OCI-LY1 (cell line): ENCODE measurements at regions not wholly inside any gene's neighbourhood (a gene's known extent, or its start where the extent isn't known, plus 50 kb on each side); places are given as distances from the start of the nearest gene placed in this dataset.

ENCODE experiments used
- H2AFZ ChIP-seq: fragments of 200-600 bp; sonication (generic), shearing (Covaris generic); 2 replicates; pipeline ENCODE4 v1.6.0; 2014; ENCODE audit warnings: antibody characterized with exemption, mild to moderate bottlenecking, low read length
- H3F3A ChIP-seq: fragments of 200-600 bp; sonication (generic), shearing (Covaris generic); 2 replicates; pipeline ENCODE4 v1.6.0; 2014; ENCODE audit warnings: mild to moderate bottlenecking, antibody characterized with exemption, low read length, moderate library complexity; ENCODE audit not compliant: insufficient read depth
- H3K27ac ChIP-seq: fragments of 200-600 bp; sonication (generic); 2 replicates; pipeline ENCODE4 v1.5.1; 2014; ENCODE audit warnings: low read length, mixed run types, mild to moderate bottlenecking, low read depth; ENCODE audit not compliant: poor library complexity, severe bottlenecking
- H3K27me3 ChIP-seq: fragments of 200-600 bp; sonication (generic); 2 replicates; pipeline ENCODE4 v1.6.0; 2014; ENCODE audit warnings: antibody characterized with exemption, mild to moderate bottlenecking, low read length, moderate library complexity; ENCODE audit not compliant: insufficient read depth
- H3K36me3 ChIP-seq: fragments of 200-600 bp; sonication (generic); 2 replicates; pipeline ENCODE4 v1.6.1; 2014; ENCODE audit warnings: mild to moderate bottlenecking, antibody characterized with exemption, low read length, moderate library complexity, mixed read lengths; ENCODE audit not compliant: insufficient read depth
- H3K4me1 ChIP-seq: fragments of 200-600 bp; sonication (generic); 2 replicates; pipeline ENCODE4 v1.5.1; 2014; ENCODE audit warnings: mild to moderate bottlenecking, low read length, moderate library complexity; ENCODE audit not compliant: insufficient read depth, severe bottlenecking
- H3K4me2 ChIP-seq: fragments of 200-600 bp; sonication (generic), shearing (Covaris generic); 2 replicates; pipeline ENCODE4 v1.6.1; 2014; ENCODE audit warnings: low read length
- H3K4me3 ChIP-seq: fragments of 200-600 bp; sonication (generic); 2 replicates; pipeline ENCODE4 v1.5.1; 2014; ENCODE audit warnings: low read length, low read depth, mild to moderate bottlenecking, mixed read lengths; ENCODE audit not compliant: poor library complexity, severe bottlenecking
- H3K79me2 ChIP-seq: fragments of 200-600 bp; shearing (Covaris generic); 2 replicates; pipeline ENCODE4 v1.6.1; 2016; ENCODE audit warnings: mixed run types, low read length, mixed read lengths; ENCODE audit not compliant: insufficient read depth
- H3K9ac ChIP-seq: fragments of 200-600 bp; sonication (generic), shearing (Covaris generic); 2 replicates; pipeline ENCODE4 v1.6.1; 2014; ENCODE audit warnings: mild to moderate bottlenecking, low read length, mixed read lengths
- H3K9me2 ChIP-seq: fragments of 200-600 bp; sonication (generic), shearing (Covaris generic); 2 replicates; pipeline ENCODE4 v1.6.1; 2014; ENCODE audit warnings: low read depth, mild to moderate bottlenecking, low read length, mixed read lengths
- H3K9me3 ChIP-seq: fragments of 200-600 bp; shearing (Covaris generic); 2 replicates; pipeline ENCODE4 v1.6.1; 2014; ENCODE audit warnings: low read length, mixed read lengths
- H4K20me1 ChIP-seq: fragments of 200-600 bp; sonication (generic), shearing (Covaris generic); 2 replicates; pipeline ENCODE4 v1.6.0; 2016; ENCODE audit warnings: mild to moderate bottlenecking, low read length; ENCODE audit not compliant: insufficient read depth
- CTCF ChIP-seq: fragments of 200-600 bp; sonication (generic), shearing (Covaris generic); IDR thresholded peaks from 2 replicates; pipeline ENCODE4 v1.5.1; 2017; ENCODE audit warnings: mild to moderate bottlenecking, antibody characterized with exemption, low read length, moderate library complexity, mixed read lengths
- EZH2 ChIP-seq: fragments of 200-600 bp; sonication (generic), shearing (Covaris generic); IDR thresholded peaks from 2 replicates; pipeline ENCODE4 v1.8.0; 2017; ENCODE audit warnings: borderline replicate concordance, mixed run types, mild to moderate bottlenecking, antibody characterized with exemption, low read length, moderate library complexity, mixed read lengths

GRCh38 chr19:31002518-31003244 is 346.6 kb downstream of the TSHZ3 start:
- no peaks in the 10 kb centered on the region for H3K79me2 ChIP-seq
- H3K9ac ChIP-seq: no peak overlapping the region
- H3K27ac ChIP-seq: no peak overlapping the region
- H3K27me3 ChIP-seq: no peaks in the 10 kb centered on the region
- TF ChIP-seq CTCF: no peak
- TF ChIP-seq EZH2: no peak
- no peak overlapping the region for H2AFZ ChIP-seq
- H3K4me3 ChIP-seq: no peak overlapping the region
- H4K20me1 ChIP-seq: no peaks in the 10 kb centered on the region
- no peaks in the 10 kb centered on the region for H3K9me3 ChIP-seq
- H3K36me3 ChIP-seq: no peaks in the 10 kb centered on the region
- H3K9me2 ChIP-seq: no peaks in the 10 kb centered on the region
- H3F3A ChIP-seq: no peaks in the 10 kb centered on the region
- no peak overlapping the region for H3K4me2 ChIP-seq
- no peaks in the 10 kb centered on the region for H3K4me1 ChIP-seq

GRCh38 chr19:31001991-31002390 is 347.2 kb downstream of the TSHZ3 start:
- Histone ChIP-seq H3K36me3 (no peaks in the 10 kb centered on the region), H3K9me3 (no peaks in the 10 kb centered on the region), H4K20me1 (no peaks in the 10 kb centered on the region), H3K79me2 (no peaks in the 10 kb centered on the region), H3K27me3 (no peaks in the 10 kb centered on the region), H2AFZ (no peak overlapping the region), H3K4me1 (no peaks in the 10 kb centered on the region), H3K4me3 (no peak overlapping the region), H3K27ac (no peak overlapping the region), H3K9me2 (no peaks in the 10 kb centered on the region), H3F3A (no peaks in the 10 kb centered on the region), H3K4me2 (no peak overlapping the region), H3K9ac (no peak overlapping the region)
- TF ChIP-seq EZH2 (no peak), CTCF (no peak)

GRCh38 chr19:31000913-31001312 is 348.3 kb downstream of the TSHZ3 start:
- H3K9me3 ChIP-seq: no peaks in the 10 kb centered on the region
- H3K27me3 ChIP-seq: no peaks in the 10 kb centered on the region
- no peaks in the 10 kb centered on the region for H3K4me1 ChIP-seq
- H3K9ac ChIP-seq: no peak overlapping the region
- no peaks in the 10 kb centered on the region for H3K36me3 ChIP-seq
- H3F3A ChIP-seq: no peaks in the 10 kb centered on the region
- H4K20me1 ChIP-seq: no peaks in the 10 kb centered on the region
- H3K4me2 ChIP-seq: no peak overlapping the region
- no peak overlapping the region for H3K4me3 ChIP-seq
- H2AFZ ChIP-seq: no peak overlapping the region
- TF ChIP-seq CTCF (no peak), EZH2 (no peak)
- no peaks in the 10 kb centered on the region for H3K79me2 ChIP-seq
- no peak overlapping the region for H3K27ac ChIP-seq
- H3K9me2 ChIP-seq: no peaks in the 10 kb centered on the region
